22Rv1 (cell line): ENCODE measurements at regions not wholly inside any gene's neighbourhood (a gene's known extent, or its start where the extent isn't known, plus 50 kb on each side); places are given as distances from the start of the nearest gene placed in this dataset.

ENCODE experiments used
- H3K27ac ChIP-seq: fragments of 450-650 bp; 2 replicates; pipeline ENCODE4 v1.5.1; 2017
- CTCF ChIP-seq: fragments of 450-650 bp; IDR thresholded peaks from 2 replicates; pipeline ENCODE4 v1.5.1; 2017; ENCODE audit warnings: mild to moderate bottlenecking
- ZFX ChIP-seq: fragments of 450-650 bp; IDR thresholded peaks from 2 replicates; pipeline ENCODE4 v1.6.1; 2017; ENCODE audit warnings: antibody characterized with exemption, borderline replicate concordance

- TF ChIP-seq CTCF (no peak), ZFX (no peak)
- no peak overlapping the region for H3K27ac ChIP-seq
These were observed 327.8 kb upstream of the MAF start for GRCh38 chr16:79928142-79928873.

GRCh38 chr16:79926451-79927205 is 326.1 kb upstream of the MAF start:
- TF ChIP-seq ZFX (no peak), CTCF (no peak)
- no peak overlapping the region for H3K27ac ChIP-seq

GRCh38 chr16:79923431-79923830 is 322.9 kb upstream of the MAF start:
- H3K27ac ChIP-seq, result no peak overlapping the region
- TF ChIP-seq ZFX, result no peak

GRCh38 chr16:79920685-79921084 is 320.1 kb upstream of the MAF start:
- H3K27ac ChIP-seq, result no peak overlapping the region
- TF ChIP-seq ZFX (no peak), CTCF (no peak)

- TF ChIP-seq CTCF (no peak), ZFX (no peak)
- no peak overlapping the region for H3K27ac ChIP-seq
These were observed 318.4 kb upstream of the MAF start for GRCh38 chr16:79918916-79919315.

- TF ChIP-seq CTCF (no peak), ZFX (no peak)
- H3K27ac ChIP-seq, result no peak overlapping the region
These were observed 315.2 kb upstream of the MAF start for GRCh38 chr16:79915761-79916160.

- H3K27ac ChIP-seq, result no peak overlapping the region
- TF ChIP-seq ZFX, result no peak
- TF ChIP-seq CTCF, result no peak
These were observed 314.6 kb upstream of the MAF start for GRCh38 chr16:79914961-79915720.
